NCI-H2081 treated with DMSO at 0.1 percent for 48 hours (cell line): ENCODE measurements at regions not wholly inside any gene's neighbourhood (a gene's known extent, or its start where the extent isn't known, plus 50 kb on each side); places are given as distances from the start of the nearest gene placed in this dataset.
"Not testable (repeated sequence)": the region's sequence is repeated elsewhere in the genome, so short reads cannot be mapped to it uniquely, and the experiment has no call there.

ENCODE experiments used
- DNase-seq: peaks from one replicate; lab custom pipeline; 2025; lab: John Stamatoyannopoulos, UW

DNA sequence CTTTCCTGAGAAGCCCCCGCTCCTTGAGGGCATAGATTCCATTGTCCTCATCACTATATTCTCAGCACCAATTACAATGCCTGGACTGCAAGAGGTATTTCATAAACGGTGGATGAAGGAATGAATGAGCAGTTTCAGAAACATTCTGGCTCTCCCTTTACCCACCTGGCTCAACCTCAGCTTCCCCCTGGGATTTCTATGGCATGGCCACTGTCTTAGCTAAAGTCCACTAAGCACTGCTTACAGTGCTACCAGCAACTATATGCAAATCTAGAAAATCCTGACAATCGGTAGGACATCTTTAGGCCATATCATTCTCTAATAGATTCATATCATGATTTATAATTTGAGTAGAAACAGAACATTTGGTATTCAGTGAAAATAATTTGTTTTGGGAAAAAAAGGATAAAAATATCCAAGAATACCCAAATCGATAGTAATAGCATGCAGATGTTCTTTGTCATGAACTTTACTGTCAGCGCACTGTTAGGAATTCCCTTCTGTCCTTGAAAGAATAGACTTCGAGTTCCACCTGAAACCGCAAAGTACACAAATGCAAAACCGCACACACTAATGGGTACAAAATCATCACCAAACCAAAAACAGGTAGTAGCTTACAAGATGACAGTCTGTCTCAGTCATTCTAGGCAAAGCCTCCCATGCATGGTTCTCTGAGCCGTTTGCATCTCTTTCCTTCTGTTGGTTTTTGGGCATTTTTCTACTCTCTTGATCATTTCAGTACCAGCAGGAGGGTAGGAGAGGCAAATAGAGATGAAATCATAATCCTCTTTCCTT lies 303.6 kb upstream of the ID2 start:
- no peak for DNase-seq

DNA sequence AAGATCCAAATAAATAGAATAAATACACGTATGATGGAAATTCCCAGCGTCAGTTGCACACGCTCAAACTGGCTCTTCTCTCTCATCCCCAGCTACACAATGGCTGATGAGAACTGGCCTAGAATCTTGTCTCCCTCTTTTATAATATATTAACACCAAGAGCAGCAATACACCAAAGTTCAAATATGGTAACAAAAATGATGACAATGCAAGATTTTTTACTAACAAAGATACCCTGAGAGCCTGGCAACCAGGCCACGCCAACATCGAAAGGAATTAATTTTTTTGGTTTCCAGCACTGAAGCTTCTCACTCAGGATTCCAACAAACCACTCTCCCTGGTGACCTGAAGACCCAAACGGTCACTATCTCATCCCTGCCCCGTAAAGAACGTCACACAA lies 302.7 kb upstream of the ID2 start:
- DNase-seq, result no peak

DNA sequence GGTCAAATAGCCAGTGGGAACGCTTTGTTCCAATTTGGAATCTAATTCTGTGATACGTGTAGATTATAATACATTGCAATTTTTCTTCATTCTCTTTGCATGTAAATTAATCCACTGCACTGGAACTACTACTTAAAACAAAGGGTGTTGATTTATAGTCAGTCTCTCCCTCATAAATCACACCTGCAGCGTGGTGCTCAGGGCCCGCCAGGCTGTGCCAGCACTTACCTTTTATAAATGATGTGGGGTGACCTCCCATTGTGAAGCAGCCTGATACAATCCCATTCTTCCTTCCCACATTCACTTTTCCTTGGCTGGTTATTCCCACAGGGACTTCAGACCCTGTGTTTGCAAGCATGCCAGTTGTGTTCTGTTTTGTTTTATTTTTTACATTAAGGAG lies 302.3 kb upstream of the ID2 start:
- DNase-seq, result no peak

DNA sequence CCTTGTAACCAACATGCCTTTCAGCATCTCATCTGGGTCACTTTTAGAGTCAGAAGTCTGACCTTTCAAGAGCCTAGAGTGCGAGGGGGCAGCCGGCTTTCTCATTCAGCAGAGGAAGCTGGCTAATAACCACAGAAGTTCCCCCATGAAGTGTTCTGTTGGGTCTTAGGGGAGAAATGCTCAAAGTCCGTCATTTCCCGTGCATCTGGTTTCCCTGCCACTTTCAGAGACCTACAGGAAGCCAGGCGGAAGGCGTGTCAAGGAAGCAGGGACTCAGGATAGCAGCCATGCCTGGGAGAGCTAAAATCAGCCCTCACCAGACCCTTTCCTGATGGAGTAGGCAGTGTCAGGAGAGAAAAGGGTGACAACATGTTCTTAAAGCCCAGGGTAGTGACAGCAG lies 301.8 kb upstream of the ID2 start:
- DNase-seq, result no peak

DNA sequence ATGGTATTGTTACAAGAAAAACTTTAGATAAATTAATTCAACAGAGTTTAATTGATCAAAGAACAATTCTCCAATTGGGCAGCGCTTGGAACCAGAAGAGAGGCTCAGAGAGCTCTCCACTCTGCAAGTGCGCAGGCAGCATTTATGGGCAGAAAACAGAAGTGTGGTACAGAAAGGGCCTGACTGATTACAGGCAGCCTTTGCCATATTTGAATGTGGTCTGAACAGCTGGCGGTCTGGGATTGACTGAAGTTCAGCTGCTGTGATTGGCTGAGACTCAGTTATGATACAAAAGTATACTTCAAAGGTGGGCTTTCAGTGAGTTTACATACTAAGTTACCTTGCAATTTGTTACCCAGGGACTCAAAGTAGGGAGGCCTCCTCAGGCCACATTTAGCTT lies 301.3 kb upstream of the ID2 start:
- no peak for DNase-seq

DNA sequence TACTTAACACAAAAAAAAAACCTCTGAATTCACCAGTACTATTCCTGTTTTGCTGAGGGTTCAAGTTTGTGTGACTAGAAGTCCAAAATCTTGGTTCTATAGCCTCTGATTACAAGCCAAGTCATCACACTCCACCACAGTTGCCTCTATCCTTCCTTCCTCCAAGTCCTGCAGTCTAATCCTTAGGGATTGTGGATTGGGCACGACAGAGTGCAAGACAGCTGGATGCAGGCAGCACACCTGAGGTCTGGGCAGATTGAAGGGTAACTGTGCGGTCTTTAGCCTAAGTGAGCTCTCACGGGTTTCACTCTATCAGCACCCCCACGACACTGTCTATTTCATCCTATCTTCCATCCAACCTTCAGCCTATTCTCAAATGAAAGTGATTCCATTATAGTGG lies 299.4 kb upstream of the ID2 start:
- DNase-seq, result no peak

DNA sequence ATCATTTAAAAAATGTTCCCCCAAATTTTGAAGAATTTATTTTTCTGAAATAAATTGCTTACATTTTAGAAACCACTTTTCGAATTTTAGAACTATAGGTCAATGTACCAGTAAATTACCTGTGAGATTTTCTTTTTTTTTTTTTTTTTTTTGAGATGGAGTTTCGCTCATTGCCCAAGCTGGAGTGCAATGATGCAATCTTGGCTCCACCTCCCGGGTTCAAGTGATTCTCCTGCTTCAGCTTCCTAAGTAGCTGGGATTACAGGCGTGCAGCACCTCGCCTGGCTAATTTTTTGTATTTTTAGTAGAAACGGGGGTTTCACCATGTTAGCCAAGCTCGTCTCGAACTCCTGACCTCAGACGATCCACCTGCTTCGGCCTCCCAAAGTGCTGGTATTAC lies 295.1 kb upstream of the ID2 start:
- not testable (repeated sequence) for DNase-seq

DNA sequence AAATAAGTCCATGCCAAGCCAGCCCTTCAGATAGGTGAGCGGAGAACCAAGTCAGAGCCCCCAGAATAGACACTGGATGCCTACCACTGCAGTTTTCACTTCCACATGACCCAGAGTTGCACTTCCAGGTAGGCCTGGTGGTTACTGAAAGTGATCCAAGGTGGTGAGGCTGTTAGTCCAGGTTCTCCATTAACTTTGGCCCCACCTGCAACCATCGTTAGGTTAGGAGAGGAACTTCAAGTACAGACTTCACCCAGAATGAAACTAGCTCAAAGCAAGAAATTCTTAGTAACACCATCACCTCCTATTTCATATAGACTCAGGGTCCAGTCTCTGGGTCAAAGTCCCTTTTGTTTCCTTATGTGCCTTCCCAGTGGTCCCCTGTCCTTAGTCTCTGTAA lies 293.1 kb upstream of the ID2 start:
- DNase-seq, result no peak

DNA sequence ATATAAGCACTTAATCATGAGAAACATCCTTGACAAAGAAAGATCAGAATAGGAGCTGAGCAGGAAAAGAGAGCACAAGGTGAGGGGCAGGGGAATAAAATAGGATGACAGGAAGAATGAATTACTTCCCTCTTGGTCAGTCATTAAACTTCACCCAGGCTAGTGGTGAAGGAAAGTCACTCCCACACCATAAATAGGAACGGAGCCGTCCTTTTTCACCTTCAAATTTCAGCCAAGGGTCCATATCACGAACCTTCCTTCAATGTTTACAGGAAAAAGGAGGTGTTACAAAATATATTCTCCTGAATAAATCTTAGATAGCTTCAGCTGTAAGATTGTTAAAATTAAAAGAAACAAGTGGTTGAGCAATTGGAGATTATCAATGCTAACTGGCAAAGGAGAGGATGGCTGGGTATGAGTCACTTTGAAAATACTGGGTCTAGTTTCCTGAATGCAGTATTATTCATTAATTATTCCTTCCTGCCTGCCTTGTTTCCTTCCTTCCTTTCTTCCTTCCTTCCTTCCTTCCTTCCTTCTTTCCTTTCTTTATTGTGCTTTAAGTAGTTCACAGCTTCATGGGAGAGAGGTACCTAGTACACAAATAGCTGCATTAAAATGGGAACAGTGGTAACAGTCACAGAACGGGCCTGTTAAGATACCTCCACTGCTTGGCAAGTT lies 292.3 kb upstream of the ID2 start:
- no peak for DNase-seq

DNA sequence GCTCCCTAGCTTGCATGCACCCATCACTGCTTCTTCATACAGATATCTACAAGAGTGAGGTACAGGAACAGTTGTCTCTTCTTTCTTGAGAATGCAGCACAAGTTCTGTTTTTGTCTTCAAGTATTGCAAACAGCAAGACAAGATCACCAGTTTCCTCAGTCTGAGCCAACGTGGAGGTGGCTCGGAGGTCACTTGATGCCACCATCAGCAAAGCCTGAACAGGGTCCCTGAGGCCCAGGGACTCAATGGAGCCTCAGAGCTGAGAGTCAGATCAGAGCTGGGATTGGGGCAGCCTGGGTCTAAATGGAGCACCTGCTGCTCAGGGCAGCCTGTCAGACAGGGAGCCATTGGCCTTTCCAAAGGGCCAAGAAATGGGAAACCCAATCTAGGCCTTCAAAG lies 290.7 kb upstream of the ID2 start:
- DNase-seq, result no peak

DNA sequence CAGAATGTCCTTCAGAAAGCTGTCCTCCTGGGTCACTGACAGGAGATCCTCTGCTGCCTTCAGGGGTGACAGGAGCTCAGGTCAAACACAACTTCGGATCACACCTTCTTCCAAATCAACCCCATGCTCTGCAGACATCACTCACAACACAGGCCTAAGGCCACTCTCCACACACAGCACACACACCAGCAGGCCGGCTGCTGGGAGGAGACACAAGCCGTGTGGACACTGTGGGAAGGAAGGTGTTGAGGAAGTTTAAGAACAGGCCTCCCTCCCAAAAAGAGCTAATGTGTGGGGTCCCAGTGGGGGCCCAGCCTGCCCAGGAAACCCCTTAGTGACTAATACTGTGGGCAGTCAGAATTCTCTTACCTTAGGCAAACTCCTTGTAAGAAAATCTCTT lies 290.3 kb upstream of the ID2 start:
- DNase-seq, result no peak

DNA sequence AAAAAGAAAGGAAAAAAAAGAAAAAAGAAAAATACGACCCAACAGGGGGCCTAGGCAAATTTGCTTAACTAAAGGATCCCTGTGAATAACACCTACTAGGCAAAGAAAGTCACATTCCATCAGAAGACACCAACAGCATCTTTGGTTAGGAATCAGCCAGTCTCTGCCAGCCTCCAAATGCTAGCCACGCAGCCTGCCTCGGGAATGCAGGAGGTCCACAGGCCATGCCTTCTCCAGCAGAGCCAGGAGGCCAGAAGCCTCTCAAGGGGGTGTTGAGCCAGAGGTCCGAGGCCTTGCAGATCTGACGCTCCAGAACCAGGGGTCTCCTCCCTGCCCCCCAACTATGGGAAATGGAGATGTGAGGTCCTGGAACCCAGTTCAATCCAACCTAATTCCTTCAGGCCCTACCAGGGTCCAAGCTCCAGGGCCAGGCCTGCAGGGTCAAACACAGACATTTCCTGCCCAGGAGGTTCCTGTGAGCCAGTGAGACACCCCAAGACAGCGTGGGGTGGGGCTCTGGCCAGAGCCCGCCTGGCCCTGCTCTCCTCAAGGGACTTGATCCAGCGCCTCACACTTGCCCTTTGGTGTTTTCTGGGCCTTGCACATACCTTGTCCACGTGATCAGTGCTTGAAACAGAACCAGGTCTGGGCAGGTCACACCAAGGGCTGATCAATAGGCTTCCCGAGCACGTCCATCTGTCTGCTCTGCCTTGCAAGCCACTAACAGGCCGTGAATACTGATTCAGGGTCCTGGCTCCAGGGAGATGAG lies 289.6 kb upstream of the ID2 start:
- DNase-seq, result no peak

DNA sequence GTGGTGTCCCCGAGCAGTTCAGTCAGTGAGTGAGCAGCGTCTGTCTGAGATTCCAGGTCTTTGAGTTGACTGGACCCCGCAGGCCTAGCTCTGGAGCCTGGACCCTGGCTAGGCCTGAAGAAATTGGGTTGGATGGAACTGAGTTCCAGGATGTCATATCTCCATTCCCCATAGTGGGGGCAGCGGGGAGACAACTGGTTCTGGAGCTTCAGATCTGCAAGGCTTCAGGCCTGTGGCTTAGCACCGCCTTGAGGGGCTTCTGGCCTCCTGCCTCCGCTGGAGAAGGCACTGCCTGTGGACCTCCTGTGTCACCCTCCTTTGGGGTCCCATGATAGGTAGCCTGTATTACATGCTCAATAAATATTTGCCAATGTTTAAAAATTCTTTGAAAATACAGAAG lies 288.4 kb upstream of the ID2 start:
- no peak for DNase-seq

DNA sequence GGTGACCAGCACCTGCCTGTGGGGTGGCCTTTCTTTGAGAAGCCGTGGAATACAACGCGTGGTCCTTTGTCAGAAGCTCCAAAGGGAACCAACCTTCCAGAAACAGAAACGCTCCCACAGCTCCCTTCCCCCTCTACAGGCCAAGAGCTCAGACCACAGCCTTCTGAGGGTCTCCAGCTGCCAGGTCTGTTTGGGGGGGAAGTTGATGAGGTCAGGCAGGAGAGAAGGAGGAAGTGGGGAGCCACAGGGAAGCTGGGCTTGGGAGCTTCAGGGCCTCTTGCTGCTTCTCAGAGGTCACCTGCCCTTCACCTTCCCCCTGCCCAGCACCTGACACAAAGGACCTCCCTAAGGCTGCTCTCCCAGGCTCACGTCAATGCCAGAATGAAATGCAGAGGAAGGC lies 287.7 kb upstream of the ID2 start:
- DNase-seq, result no peak

DNA sequence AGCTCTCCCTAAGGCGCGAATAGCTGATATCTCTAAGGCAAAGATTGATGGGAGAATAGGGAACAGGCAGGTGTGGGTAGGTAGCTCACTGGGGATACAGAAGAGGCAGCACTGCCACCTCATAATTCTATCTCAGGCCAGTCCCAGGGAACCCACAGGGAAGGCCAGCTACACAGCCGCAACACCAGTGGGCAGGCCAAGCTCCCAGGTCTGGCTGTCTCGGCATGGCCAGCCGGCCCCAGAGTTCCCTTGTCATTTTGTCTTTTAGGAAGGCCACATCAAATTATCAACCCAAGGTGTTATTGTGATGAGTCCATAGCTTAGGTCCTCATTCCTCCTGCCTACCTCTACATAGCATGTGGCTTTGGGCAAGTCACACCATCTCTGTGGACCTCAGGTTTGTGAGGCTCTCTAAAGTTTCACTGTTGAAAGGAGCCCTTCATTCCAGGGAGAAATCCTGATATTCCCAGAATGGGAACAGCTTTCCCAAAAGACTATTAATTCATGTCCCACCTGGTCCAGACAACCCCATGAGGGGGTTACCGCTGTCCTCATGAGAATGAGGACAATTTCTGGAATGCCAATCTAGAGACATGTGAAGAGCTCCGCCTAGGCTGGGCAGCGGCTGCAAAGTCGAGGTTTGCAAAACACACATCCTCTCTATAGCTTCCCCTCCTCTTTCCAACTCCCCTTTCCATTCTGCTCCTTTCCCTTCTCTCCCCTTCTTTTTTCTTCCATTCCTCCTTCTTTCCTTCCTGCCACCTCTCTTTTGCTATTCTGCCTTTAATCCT lies 287.1 kb upstream of the ID2 start:
- no peak for DNase-seq

DNA sequence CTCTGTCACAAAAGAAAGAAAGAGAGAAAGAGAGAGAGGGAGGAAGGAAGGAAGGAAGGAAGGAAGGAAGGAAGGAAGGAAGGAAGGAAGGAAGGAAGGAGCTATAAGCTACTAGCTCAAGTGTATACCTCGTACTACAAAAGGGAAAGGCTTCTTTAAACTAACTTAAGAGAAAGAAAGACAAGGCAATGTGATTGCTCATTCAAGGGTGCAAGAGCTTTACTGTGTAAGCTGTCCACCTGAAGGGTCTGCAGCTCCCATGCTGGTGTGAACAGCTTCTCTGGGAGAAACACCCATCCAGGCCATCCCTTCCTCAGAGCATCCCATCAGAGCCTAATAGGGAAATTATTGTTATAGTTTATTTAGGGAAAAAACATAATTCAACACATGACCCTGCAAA lies 286.1 kb upstream of the ID2 start:
- DNase-seq, result no peak

DNA sequence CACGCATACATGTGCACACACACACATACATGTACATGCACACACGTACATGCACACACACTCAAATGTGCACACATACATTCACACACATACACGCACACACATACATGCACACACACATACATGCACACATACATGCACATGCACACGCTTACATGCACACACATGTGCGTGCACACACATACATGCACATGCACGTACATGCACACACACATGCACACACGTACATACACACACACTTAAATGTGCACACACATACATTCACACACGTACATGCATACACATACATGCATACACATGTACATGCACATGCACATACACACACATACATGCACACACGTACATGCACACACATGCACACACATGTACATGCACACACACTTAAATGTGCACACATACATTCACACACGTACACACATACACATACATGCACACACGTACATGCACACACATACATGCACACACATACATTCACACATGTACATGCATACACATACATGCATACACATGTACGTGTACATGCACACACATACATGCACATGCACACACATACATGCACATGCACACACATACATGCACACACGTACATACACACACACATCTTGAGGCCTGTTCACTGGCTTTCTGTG lies 283.7 kb upstream of the ID2 start:
- no peak for DNase-seq

DNA sequence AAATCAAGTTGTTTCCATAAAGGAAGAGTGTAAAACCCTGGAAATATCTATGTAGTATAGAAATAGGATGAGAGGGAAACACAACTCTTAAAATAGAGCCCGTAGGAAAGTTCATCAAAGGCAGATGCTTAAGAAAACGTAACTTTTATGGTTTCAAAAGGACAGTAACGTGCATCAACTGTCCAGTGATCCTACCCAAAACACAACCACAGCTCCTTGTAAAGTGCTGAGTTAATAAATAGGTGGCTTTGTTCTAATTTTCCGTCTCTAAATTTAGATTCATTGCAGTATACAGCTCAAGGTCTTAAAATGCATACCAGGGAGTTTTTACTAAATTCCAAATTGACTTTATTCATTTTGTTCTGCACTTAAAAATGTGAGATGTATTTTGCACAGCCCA lies 282.1 kb upstream of the ID2 start:
- no peak for DNase-seq

DNA sequence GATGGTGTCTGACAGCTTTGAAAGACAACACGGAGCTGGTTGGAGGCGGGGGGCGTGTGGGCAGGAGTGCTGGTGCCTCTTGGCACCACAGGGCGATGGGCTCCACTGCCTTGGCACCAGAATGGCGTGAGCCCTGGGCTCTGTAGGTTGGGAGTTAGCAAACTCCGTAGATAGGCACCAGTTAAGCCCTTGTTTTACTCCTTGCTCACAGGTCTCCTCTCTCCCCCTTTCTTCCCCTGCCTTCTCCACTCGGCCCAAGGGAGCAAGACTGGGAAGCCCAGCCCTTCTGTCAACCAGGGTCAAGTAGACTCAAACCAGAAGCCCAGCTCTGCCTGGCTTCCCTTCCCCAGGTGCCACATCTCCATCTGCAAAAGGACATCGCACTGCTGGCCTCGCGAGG lies 281.7 kb upstream of the ID2 start:
- no peak for DNase-seq

DNA sequence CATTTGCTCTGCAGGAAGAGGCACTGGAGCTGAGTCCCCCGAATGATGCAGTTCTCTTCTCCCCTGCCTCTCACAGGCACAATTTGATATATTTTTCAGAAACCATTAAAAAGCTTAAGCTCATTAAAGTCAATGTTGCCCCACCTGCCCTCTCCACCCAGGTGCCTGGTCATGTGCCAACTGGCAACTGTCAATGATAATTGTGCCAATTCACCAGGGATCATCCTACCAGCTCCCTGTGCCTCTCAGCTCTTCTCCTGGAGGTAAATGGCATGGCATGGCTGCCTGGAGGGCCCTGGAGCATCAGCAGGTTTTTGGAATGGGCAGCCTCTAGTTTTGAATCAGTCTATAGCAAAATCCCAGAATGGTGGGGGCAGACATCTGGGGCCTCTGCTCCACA lies 279.6 kb upstream of the ID2 start:
- peak; percentile 96 for DNase-seq

DNA sequence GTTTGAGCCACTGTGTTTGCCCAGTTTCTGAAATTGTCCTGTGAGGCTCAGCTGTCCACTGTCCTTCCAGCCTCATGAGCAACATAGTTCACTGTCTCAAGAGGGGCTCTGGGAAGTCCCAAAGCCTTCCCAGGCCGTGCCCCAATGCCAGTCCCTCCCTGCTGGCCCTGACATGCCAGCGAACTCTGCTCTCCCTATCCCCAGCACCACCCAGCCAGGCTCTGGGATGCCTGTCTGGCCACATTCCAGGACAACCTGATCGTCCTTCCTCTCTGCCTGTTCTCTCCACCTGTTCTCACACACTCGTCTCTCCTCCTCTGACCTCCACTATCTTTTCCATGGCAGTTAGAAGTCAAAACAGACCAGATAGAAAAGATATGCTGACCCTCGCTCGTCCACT lies 278.0 kb upstream of the ID2 start:
- DNase-seq, result no peak

DNA sequence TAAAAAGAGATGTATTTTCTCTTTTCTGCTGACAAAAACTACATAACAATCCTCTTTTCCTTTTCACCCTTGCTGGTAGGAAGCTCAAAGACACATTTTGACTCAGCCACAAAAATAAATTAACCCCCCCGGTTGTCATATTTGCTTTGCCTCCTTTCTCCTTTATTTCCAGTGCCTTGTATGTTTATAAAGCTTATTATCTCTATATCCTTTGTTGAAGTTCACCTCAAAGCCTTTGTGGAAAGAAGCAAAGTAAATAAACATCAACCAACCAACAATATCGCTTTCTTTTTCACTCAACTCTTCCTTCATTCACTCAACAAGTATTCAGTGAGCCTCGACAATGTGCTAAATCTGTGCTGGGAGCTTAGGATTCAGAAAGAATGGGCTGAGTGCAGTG lies 276.5 kb upstream of the ID2 start:
- no peak for DNase-seq
